IPS-20b (cell line): ENCODE measurements at regions not wholly inside any gene's neighbourhood (a gene's known extent, or its start where the extent isn't known, plus 50 kb on each side); places are given as distances from the start of the nearest gene placed in this dataset.
"Not testable (repeated sequence)": the region's sequence is repeated elsewhere in the genome, so short reads cannot be mapped to it uniquely, and the experiment has no call there.

Experiments used
- H3K27ac ChIP-seq: one replicate; pipeline ENCODE4 v1.5.1; 2013; ENCODE audit warnings: low read length
- H3K27me3 ChIP-seq: 2 replicates; pipeline ENCODE4 v1.6.1; 2013; ENCODE audit warnings: mild to moderate bottlenecking, low read length, inconsistent platforms; ENCODE audit not compliant: insufficient read depth
- H3K36me3 ChIP-seq: 2 replicates; pipeline ENCODE4 v1.6.1; 2013; ENCODE audit warnings: low read depth, mild to moderate bottlenecking, inconsistent platforms, low read length, moderate library complexity; ENCODE audit not compliant: insufficient read depth
- H3K4me1 ChIP-seq: 2 replicates; pipeline ENCODE4 v1.6.1; 2013; ENCODE audit warnings: mild to moderate bottlenecking, control low read depth, inconsistent platforms, low read length, moderate library complexity; ENCODE audit not compliant: insufficient read depth
- H3K4me3 ChIP-seq: 2 replicates; pipeline ENCODE4 v1.5.1; 2013; ENCODE audit warnings: mild to moderate bottlenecking, low read length, inconsistent platforms
- H3K9ac ChIP-seq: 2 replicates; pipeline ENCODE4 v1.6.1; 2013; ENCODE audit warnings: low read depth, mild to moderate bottlenecking, inconsistent platforms, low read length, moderate library complexity
- H3K9me3 ChIP-seq: 2 replicates; pipeline ENCODE4 v1.6.1; 2013; ENCODE audit warnings: mild to moderate bottlenecking, low read depth, low read length, inconsistent platforms; ENCODE audit not compliant: insufficient read depth

GRCh38 chr4:163700383-163700782 is 205.9 kb downstream of the TMA16 start:
- not testable (repeated sequence) for H3K9me3 ChIP-seq, H3K27ac ChIP-seq, H3K9ac ChIP-seq, H3K4me3 ChIP-seq, H3K27me3 ChIP-seq, H3K4me1 ChIP-seq, H3K36me3 ChIP-seq

- Histone ChIP-seq H3K4me3 (no peak overlapping the region), H3K27ac (no peak overlapping the region), H3K36me3 (no peaks in the 10 kb centered on the region)
Measured at GRCh38 chr4:163701916-163702315, 207.4 kb downstream of the TMA16 start.

GRCh38 chr4:163702736-163703135 is 208.2 kb downstream of the TMA16 start:
- H3K4me3 ChIP-seq, result no peak overlapping the region
- H3K27ac ChIP-seq, result no peak overlapping the region
- no peaks in the 10 kb centered on the region for H3K36me3 ChIP-seq
- no peaks in the 10 kb centered on the region for H3K27me3 ChIP-seq
- no peaks in the 10 kb centered on the region for H3K4me1 ChIP-seq
- H3K9me3 ChIP-seq, result no peaks in the 10 kb centered on the region
- no peak overlapping the region for H3K9ac ChIP-seq

More at GRCh38 chr4:163701916-163702315, 207.4 kb downstream of the TMA16 start:
- Histone ChIP-seq H3K9me3 (no peaks in the 10 kb centered on the region), H3K9ac (no peak overlapping the region), H3K27me3 (no peaks in the 10 kb centered on the region), H3K4me1 (no peaks in the 10 kb centered on the region)

GRCh38 chr4:163703251-163703650 is 208.8 kb downstream of the TMA16 start:
- H3K27me3 ChIP-seq, result no peaks in the 10 kb centered on the region
- H3K27ac ChIP-seq, result no peak overlapping the region
- H3K9ac ChIP-seq, result no peak overlapping the region
- H3K36me3 ChIP-seq, result no peaks in the 10 kb centered on the region
- H3K9me3 ChIP-seq, result no peaks in the 10 kb centered on the region
- H3K4me1 ChIP-seq, result no peaks in the 10 kb centered on the region
- no peak overlapping the region for H3K4me3 ChIP-seq

- Histone ChIP-seq H3K4me3 (no peak overlapping the region), H3K27me3 (no peaks in the 10 kb centered on the region), H3K27ac (no peak overlapping the region), H3K9ac (no peak overlapping the region), H3K36me3 (no peaks in the 10 kb centered on the region), H3K9me3 (no peaks in the 10 kb centered on the region), H3K4me1 (no peaks in the 10 kb centered on the region)
Measured at GRCh38 chr4:163707873-163708272, 213.4 kb downstream of the TMA16 start.

GRCh38 chr4:163709601-163710000 is 215.1 kb downstream of the TMA16 start:
- Histone ChIP-seq H3K27ac (no peak overlapping the region), H3K9ac (no peak overlapping the region), H3K9me3 (no peaks in the 10 kb centered on the region), H3K27me3 (no peaks in the 10 kb centered on the region), H3K36me3 (no peaks in the 10 kb centered on the region), H3K4me1 (no peaks in the 10 kb centered on the region), H3K4me3 (no peak overlapping the region)

- no peaks in the 10 kb centered on the region for H3K36me3 ChIP-seq
- no peak overlapping the region for H3K27ac ChIP-seq
- no peaks in the 10 kb centered on the region for H3K27me3 ChIP-seq
- H3K9ac ChIP-seq, result no peak overlapping the region
- H3K9me3 ChIP-seq, result no peaks in the 10 kb centered on the region
- H3K4me1 ChIP-seq, result no peaks in the 10 kb centered on the region
- H3K4me3 ChIP-seq, result no peak overlapping the region
Measured at GRCh38 chr4:163710158-163710557, 215.7 kb downstream of the TMA16 start.

GRCh38 chr4:163724495-163724894 is 230.0 kb downstream of the TMA16 start:
- peaks cover 12% of the 10 kb centered on the region; the same call in 1 of the 2 replicates for H3K9me3 ChIP-seq
- H3K36me3 ChIP-seq, result not testable (repeated sequence)

GRCh38 chr4:163726641-163727040 is 232.2 kb downstream of the TMA16 start:
- H3K9me3 ChIP-seq, result peaks cover 17% of the 10 kb centered on the region; the same call in 1 of the 2 replicates
- no peak overlapping the region for H3K9ac ChIP-seq
- no peak overlapping the region for H3K4me3 ChIP-seq
- no peaks in the 10 kb centered on the region for H3K4me1 ChIP-seq
- H3K27ac ChIP-seq, result no peak overlapping the region
- no peaks in the 10 kb centered on the region for H3K27me3 ChIP-seq
- no peaks in the 10 kb centered on the region for H3K36me3 ChIP-seq

More at GRCh38 chr4:163724495-163724894, 230.0 kb downstream of the TMA16 start:
- not testable (repeated sequence) for H3K27ac ChIP-seq, H3K9ac ChIP-seq, H3K27me3 ChIP-seq, H3K4me3 ChIP-seq, H3K4me1 ChIP-seq

- Histone ChIP-seq H3K27ac (no peak overlapping the region), H3K4me3 (no peak overlapping the region), H3K36me3 (no peaks in the 10 kb centered on the region), H3K9me3 (peaks cover 13% of the 10 kb centered on the region; the same call in 1 of the 2 replicates), H3K27me3 (no peaks in the 10 kb centered on the region), H3K4me1 (no peaks in the 10 kb centered on the region), H3K9ac (no peak overlapping the region)
Measured at GRCh38 chr4:163731071-163731470, 236.6 kb downstream of the TMA16 start.

GRCh38 chr4:163732473-163732872 is 238.0 kb downstream of the TMA16 start:
- Histone ChIP-seq H3K4me3 (no peak overlapping the region), H3K36me3 (no peaks in the 10 kb centered on the region), H3K4me1 (no peaks in the 10 kb centered on the region), H3K9me3 (peaks cover 5% of the 10 kb centered on the region; the same call in 1 of the 2 replicates), H3K27me3 (no peaks in the 10 kb centered on the region), H3K27ac (no peak overlapping the region), H3K9ac (no peak overlapping the region)

GRCh38 chr4:163736876-163737275 is 242.4 kb downstream of the TMA16 start:
- Histone ChIP-seq H3K4me1 (no peaks in the 10 kb centered on the region), H3K9me3 (no peaks in the 10 kb centered on the region), H3K36me3 (no peaks in the 10 kb centered on the region), H3K4me3 (no peak overlapping the region), H3K27me3 (no peaks in the 10 kb centered on the region), H3K27ac (no peak overlapping the region), H3K9ac (no peak overlapping the region)

- not testable (repeated sequence) for H3K9me3 ChIP-seq, H3K9ac ChIP-seq, H3K36me3 ChIP-seq, H3K27ac ChIP-seq, H3K4me3 ChIP-seq, H3K4me1 ChIP-seq, H3K27me3 ChIP-seq
Measured at GRCh38 chr4:163737846-163738245, 243.4 kb downstream of the TMA16 start.
